ENCODE measurements at regions not wholly inside any gene's neighbourhood (a gene's known extent, or its start where the extent isn't known, plus 50 kb on each side); places are given as distances from the start of the nearest gene placed in this dataset.
"Not testable (repeated sequence)": the region's sequence is repeated elsewhere in the genome, so short reads cannot be mapped to it uniquely, and the experiment has no call there.

DNA sequence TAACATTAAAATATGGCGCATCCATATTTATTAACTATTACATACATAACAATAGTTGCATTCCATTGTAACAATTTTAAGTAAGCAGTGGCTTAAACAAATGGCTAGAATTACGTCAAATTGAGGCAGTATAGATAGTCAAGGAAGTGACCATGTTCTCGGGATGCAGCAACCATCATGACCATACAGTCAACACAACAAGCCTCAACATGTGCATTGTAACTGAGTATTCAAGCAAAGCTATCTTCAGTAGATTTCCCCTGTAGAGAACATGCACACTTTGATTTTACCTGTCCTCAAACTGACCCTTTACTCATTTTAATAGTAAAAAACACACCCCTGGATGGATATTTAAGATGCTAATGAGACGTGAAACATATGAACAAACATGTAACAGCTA lies 356.4 kb downstream of the HINT1 start:
- no peak for DNase-seq

GRCh38 chr5:130805648-130806047 lies 359.4 kb downstream of the HINT1 start:
- DNase-seq = no peak

DNA sequence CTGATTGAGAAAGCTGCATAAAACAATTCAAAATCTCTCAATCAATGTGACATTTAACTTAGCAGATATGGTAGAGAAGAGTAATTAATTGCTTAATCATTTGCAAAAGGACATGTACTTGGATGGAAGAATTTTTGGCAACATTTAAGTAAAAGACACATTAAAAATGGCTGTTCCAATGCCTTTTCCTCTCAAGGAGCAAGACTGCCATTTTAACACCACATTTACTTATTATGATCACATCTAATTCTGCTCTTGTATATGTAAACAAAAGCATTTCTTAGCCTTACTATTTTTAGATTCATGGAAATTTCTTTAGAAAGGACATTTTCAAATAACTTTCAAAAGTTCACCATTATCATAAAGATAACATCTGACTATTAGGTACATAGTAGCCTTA lies 360.0 kb downstream of the HINT1 start:
- no peak for DNase-seq

- no peak for DNase-seq
Observed at GRCh38 chr5:130801963-130802362, 363.1 kb downstream of the HINT1 start.

GRCh38 chr5:130799015-130799414 lies 366.0 kb downstream of the HINT1 start:
- DNase-seq = no peak

DNA sequence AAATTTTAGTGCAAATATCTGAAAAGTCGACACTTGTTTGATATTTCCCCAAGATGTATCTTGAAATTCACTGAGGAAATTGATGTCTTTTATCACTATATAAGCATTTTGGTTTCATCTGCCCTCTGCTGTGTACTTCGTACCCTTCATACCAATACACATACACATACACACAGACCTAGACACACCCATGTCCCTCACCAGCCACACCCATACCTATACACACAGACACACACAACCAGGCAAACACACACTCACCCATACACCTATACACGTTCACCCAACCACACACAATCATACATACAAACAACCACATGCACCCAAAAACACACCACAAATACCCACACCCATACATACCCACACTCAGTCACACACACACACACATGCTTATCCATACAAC lies 367.8 kb downstream of the HINT1 start:
- no peak for DNase-seq

- DNase-seq = no peak
Observed at GRCh38 chr5:130796902-130797301, 368.2 kb downstream of the HINT1 start.

- DNase-seq = no peak
Observed at GRCh38 chr5:130796032-130796431, 369.0 kb downstream of the HINT1 start.

DNA sequence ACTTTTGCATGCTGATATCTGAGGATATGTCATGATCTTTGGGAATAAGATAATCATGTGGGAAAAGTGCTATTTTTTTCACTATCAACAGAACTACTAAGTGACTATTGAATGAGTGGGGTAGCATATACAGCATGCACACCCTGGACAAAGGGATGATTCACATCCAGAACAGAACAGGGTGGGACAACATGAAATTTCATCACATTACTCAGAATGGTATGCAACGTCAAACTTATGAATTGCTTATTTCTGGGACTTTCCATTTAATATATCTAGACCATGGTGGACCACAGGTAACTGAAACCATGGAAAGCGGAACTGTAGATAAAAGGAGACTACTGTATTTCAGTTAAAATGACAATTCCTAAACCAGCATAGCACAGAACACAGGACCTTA lies 370.0 kb downstream of the HINT1 start:
- DNase-seq = no peak

DNA sequence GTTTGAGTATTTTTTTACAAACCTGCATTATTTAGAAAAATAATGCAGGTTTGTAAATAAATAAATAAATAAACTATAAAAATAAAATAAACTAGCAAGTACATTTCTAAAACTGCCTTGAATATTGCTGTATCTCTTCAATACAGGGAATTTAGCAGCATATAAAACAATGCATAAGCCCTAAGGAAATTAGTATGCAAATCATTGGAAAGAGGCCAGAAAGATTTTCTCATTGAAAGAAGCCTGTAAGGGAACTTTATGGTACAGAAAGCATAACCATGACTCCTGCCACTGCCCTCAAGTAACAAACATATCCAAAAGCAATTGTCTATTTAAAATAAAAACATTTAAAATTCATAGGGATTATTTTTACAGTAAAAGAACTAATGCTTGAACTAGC lies 387.3 kb downstream of the HINT1 start:
- DNase-seq = no peak

DNA sequence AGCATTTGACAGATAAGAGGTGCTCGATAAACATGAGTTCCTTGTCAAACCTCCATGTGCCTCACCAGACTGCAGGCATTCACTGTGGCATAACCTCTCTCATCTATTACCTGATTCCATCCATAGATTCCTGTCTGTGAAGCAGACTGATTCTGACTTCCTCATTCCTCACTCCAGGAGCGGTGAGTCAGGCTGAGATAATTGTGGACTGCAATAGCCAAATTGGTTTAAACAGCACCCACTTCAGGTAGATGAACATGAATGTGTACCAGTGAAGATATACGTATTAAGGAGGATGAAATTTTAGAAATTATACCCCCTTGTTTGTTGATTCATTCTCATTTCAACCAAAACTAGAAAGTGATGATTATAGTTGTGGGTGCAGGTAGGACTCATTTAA lies 391.2 kb downstream of the HINT1 start:
- DNase-seq = no peak

- DNase-seq = no peak
Observed at GRCh38 chr5:130762031-130762430, 403.0 kb downstream of the HINT1 start.

DNA sequence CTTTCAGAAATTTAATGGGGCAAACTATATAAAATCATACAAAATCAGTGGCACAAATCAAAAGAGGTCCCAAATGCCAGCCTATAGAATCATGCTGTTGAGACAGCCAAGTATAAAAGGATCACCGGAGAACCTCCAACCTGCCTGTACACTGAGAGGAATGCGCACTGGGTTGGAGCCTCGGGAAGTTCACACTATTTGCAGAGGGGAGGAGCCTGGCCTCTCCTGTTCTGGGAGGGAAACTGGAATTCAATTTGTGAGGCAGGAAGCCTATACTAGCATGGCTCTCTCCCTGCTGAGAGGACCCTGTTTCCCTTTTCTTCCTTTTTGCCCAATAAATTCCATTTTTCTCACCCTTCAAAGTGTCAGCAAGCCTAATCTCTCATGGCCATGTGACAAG lies 406.0 kb downstream of the HINT1 start:
- no peak for DNase-seq

DNA sequence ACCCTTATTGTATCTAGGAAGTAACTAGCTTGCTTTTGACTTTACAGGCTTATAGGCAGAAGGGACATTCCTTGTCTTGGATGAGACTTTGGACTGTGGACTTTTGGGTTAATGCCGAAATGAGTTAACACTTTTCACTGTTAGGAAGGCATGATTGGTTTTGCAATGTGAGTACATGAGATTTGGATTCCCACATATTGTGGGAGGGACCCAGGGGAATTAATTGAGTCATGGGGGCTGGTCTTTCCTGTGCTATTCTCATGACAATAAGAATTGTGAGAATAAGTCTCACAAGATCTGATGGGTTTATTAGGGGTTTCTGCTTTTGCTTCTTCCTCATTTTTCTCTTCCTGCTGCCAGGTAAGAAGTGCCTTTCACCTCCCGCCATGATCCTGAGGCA lies 417.5 kb downstream of the HINT1 start:
- no peak for DNase-seq

GRCh38 chr5:130746641-130747040 lies 418.4 kb downstream of the HINT1 start:
- DNase-seq = not testable (repeated sequence)

- no peak for DNase-seq
Observed at GRCh38 chr5:130743092-130743491, 422.0 kb downstream of the HINT1 start.

- DNase-seq = no peak
Observed at GRCh38 chr5:130740047-130740569, 424.9 kb downstream of the HINT1 start.

DNA sequence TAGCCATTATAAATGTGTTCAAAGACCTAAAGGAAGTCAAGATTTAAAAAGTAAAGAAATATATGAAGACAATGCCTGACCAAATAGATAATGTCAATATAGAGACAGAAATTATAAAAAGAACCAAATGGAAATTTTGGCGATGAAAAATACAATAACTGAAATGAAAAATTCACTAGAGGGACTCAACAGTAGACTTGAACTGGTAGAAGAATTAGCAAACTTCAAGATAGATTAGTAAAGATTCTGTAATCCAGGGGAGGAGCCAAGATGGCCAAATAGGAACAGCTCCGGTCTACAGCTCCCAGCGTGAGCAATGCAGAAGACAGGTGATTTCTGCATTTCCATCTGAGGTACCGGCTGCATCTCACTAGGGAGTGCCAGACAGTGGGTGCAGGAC lies 433.2 kb downstream of the HINT1 start:
- DNase-seq = no peak

GRCh38 chr5:130729541-130729940 lies 435.5 kb downstream of the HINT1 start:
- no peak for DNase-seq

DNA sequence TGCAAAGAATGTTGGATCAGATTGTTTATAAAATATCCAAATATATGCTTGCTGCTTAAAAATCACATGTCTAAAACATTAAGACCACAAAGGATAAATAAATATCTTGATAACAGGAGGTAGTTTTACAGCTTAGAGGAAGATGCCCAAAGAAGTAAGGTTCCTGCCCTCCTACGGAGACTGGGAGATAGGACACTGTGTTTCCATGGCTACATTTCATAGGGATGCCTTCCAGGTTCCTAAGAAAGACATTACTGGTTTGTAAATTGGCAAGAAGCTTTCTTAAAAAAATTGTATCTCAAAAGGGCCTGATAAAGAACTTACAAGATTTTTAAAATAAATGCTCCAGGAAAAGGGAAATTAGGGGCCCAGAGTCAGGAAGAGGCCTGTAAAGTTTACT lies 437.2 kb downstream of the HINT1 start:
- no peak for DNase-seq

DNA sequence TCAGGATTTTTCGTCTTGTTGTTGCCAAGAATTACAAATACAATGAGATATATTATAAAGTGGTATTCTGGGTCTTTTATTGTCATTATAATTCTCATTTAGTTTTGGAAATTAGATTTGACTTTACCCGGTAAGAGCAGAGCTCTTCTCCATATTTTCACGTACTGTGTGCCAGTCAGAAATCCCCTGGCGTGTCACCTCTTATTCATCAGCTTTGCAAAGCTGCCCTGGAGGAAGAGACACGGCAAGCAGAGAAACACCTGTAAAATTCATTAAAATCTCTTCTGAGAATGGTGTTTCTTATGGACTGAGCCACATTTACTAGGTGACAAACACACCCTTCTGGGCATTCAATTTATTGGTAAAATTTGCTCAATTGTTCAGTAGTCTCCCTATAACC lies 440.4 kb downstream of the HINT1 start:
- no peak for DNase-seq

DNA sequence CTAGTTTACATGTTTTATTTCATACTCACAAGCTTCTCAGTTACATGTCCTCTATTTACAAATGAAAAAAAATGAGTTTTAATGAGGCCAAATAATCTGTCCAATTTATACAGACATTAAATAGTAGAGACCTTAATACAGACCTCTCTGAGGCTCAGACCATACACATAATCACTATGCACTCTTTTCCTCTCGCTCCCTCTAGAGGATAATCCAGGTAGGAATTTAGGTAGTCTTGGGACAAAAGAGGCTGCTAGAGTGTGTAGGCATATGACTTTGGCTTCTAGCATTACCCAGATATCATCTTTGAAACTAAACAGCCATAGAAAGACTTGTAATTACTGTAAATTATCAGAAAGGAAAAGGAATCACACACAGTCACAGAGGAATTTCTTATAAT lies 444.7 kb downstream of the HINT1 start:
- peak; percentile 9 for DNase-seq

- no peak for DNase-seq
Observed at GRCh38 chr5:130715541-130715940, 449.5 kb downstream of the HINT1 start.

GRCh38 chr5:130714200-130714599 lies 450.9 kb downstream of the HINT1 start:
- no peak for DNase-seq

DNA sequence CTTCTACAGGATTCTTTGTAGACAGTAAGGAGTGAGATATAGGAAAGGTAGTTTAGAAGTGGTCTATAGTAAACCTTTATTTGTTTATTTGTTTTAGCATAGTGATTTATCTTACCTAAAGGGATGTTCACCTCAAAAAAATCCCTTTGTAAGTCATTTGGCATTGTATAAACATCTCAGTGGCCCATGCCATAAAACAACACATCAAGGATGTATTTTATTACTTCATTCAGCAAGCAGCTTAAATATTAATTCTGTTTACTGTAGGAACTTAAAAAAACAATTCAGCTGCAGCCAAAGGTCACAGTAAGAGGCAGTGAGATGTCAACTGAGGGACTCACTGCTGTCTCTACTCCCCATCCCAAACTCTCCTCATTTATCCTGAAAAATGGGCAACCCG lies 452.7 kb downstream of the HINT1 start:
- DNase-seq = no peak

DNA sequence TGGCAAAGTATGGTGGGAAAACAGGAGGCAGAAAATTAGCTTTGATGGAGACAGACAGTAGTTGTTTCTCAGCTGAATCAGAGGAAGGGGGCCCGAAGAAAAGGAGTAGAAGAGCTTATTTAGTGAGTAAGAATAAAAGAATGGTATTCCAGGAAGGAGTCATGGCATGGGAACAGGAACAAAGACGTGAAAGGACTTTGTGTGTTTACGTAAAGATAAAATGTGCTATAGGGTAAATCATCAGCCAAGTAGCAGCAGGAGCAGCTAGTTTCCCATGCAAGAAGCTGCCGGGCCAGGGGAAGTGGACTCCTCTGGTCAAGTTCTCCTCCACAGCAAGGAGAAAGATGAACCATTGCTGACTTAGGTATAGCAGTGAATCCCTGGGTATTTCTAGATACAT lies 454.5 kb downstream of the HINT1 start:
- no peak for DNase-seq

Data from NCI-H1436 (cell line).